OCI-LY7 (cell line): ENCODE measurements at regions not wholly inside any gene's neighbourhood (a gene's known extent, or its start where the extent isn't known, plus 50 kb on each side); places are given as distances from the start of the nearest gene placed in this dataset.

ENCODE experiments used
- BruUV-seq: library from RNA; stranded (reverse); fragments of 400-500 nt; replicated peaks from 2 replicates; lab custom pipeline; 2021; lab: Mats Ljungman, UMichigan
- CTCF ChIA-PET: fragments of 300-600 bp; sonication (Branson Sonifier 250); formaldehyde crosslinking; loops from one replicate; lab custom pipeline; 2022; ENCODE audit warnings: antibody characterized with exemption; ENCODE audit not compliant: unreplicated experiment; lab: Charles Lee
- POLR2A ChIA-PET: fragments of 300-600 bp; sonication (Branson Sonifier 250); formaldehyde crosslinking; loops from one replicate; lab custom pipeline; 2022; ENCODE audit warnings: antibody characterized with exemption; lab: Charles Lee
- DNase-seq: peaks from one replicate; pipeline ENCODE4 v3.0.0-alpha.2; 2015; ENCODE audit warnings: low spot score
- H2AFZ ChIP-seq: fragments of 200-600 bp; sonication (generic), shearing (Covaris generic); 2 replicates; pipeline ENCODE4 v1.6.1; 2014; ENCODE audit warnings: mild to moderate bottlenecking, antibody characterized with exemption, low read length, moderate library complexity
- H3K27ac ChIP-seq: fragments of 200-600 bp; sonication (generic); 2 replicates; pipeline ENCODE4 v1.5.1; 2014; ENCODE audit warnings: mixed run types, low read depth, mild to moderate bottlenecking, moderate library complexity, low read length, inconsistent platforms; ENCODE audit not compliant: poor library complexity, severe bottlenecking
- H3K36me3 ChIP-seq: fragments of 200-600 bp; sonication (generic); 2 replicates; pipeline ENCODE4 v1.6.1; 2014; ENCODE audit warnings: mild to moderate bottlenecking, antibody characterized with exemption, low read length, moderate library complexity, mixed read lengths; ENCODE audit not compliant: insufficient read depth
- H3K4me1 ChIP-seq: fragments of 200-600 bp; sonication (generic); 2 replicates; pipeline ENCODE4 v1.5.1; 2014; ENCODE audit warnings: mild to moderate bottlenecking, low read length; ENCODE audit not compliant: insufficient read depth, poor library complexity, severe bottlenecking
- H3K4me2 ChIP-seq: fragments of 200-600 bp; sonication (generic); 2 replicates; pipeline ENCODE4 v1.6.1; 2014; ENCODE audit warnings: mild to moderate bottlenecking, low read length
- H3K4me3 ChIP-seq: fragments of 200-600 bp; sonication (generic); 2 replicates; pipeline ENCODE4 v1.5.1; 2014; ENCODE audit warnings: mild to moderate bottlenecking, low read depth, low read length; ENCODE audit not compliant: poor library complexity, severe bottlenecking
- H3K79me2 ChIP-seq: fragments of 200-600 bp; sonication (generic); 2 replicates; pipeline ENCODE4 v1.6.1; 2016; ENCODE audit warnings: low read depth, mild to moderate bottlenecking, low read length, moderate library complexity, mixed read lengths; ENCODE audit not compliant: insufficient read depth
- H3K9me2 ChIP-seq: fragments of 200-600 bp; sonication (generic); 2 replicates; pipeline ENCODE4 v1.6.1; 2016; ENCODE audit warnings: mild to moderate bottlenecking, low read length, mixed read lengths; ENCODE audit not compliant: insufficient read depth
- H3K9me3 ChIP-seq: fragments of 200-600 bp; sonication (generic); 2 replicates; pipeline ENCODE4 v1.6.1; 2014; ENCODE audit warnings: mild to moderate bottlenecking, mixed run types, low read length, mixed read lengths
- H4K20me1 ChIP-seq: fragments of 200-600 bp; sonication (generic); 2 replicates; pipeline ENCODE4 v1.6.1; 2014; ENCODE audit warnings: mild to moderate bottlenecking, antibody characterized with exemption, low read length, moderate library complexity, mixed read lengths; ENCODE audit not compliant: insufficient read depth
- CTCF ChIP-seq: fragments of 200-600 bp; sonication (generic); conservative IDR thresholded peaks from 2 replicates; pipeline ENCODE4 v1.5.1; 2014; ENCODE audit warnings: mild to moderate bottlenecking, antibody characterized with exemption, low read length, moderate library complexity, mixed read lengths
- EZH2phosphoT487 ChIP-seq: fragments of 200-600 bp; sonication (generic); IDR thresholded peaks from 2 replicates; pipeline ENCODE4 v1.6.1; 2018; ENCODE audit warnings: low read depth, borderline replicate concordance, mild to moderate bottlenecking, mixed run types, antibody characterized with exemption, low read length, moderate library complexity, mixed read lengths
- intact Hi-C: fragments of 100-400 bp; cut with micrococcal nuclease; formaldehyde crosslinking; loops from one replicate; pipeline ENCODE4 v1.10.0; 2022; ENCODE audit not compliant: unreplicated experiment

GRCh38 chr4:134552063-134552462, 350.5 kb upstream of the PABPC4L start:
- no TSS peak for BruUV-seq
- intact Hi-C loops, result no loop called here
- H3K79me2 ChIP-seq, result no peaks in the 10 kb centered on the region
- no peak for TF ChIP-seq EZH2phosphoT487
- no peak for TF ChIP-seq CTCF
- H3K4me1 ChIP-seq, result no peaks in the 10 kb centered on the region
- ChIA-PET POLR2A (no interaction called here), CTCF (no interaction called here)
- no peak overlapping the region for H2AFZ ChIP-seq
- no peaks in the 10 kb centered on the region for H3K9me2 ChIP-seq
- H3K27ac ChIP-seq, result no peak overlapping the region
- no peak overlapping the region for H3K4me2 ChIP-seq
- no peaks in the 10 kb centered on the region for H3K9me3 ChIP-seq
- H3K4me3 ChIP-seq, result no peak overlapping the region
- H3K36me3 ChIP-seq, result no peaks in the 10 kb centered on the region
- DNase-seq, result no peak
- H4K20me1 ChIP-seq, result no peaks in the 10 kb centered on the region

- no peaks in the 10 kb centered on the region for H3K79me2 ChIP-seq
- H3K9me3 ChIP-seq, result no peaks in the 10 kb centered on the region
- intact Hi-C loops, result no loop called here
- H3K9me2 ChIP-seq, result no peaks in the 10 kb centered on the region
- DNase-seq, result no peak
- H4K20me1 ChIP-seq, result no peaks in the 10 kb centered on the region
- ChIA-PET CTCF (no interaction called here), POLR2A (no interaction called here)
- H2AFZ ChIP-seq, result no peak overlapping the region
- no peak overlapping the region for H3K27ac ChIP-seq
- no TSS peak for BruUV-seq
- TF ChIP-seq CTCF (no peak), EZH2phosphoT487 (no peak)
- H3K4me3 ChIP-seq, result no peak overlapping the region
- no peaks in the 10 kb centered on the region for H3K36me3 ChIP-seq
- H3K4me1 ChIP-seq, result no peaks in the 10 kb centered on the region
- no peak overlapping the region for H3K4me2 ChIP-seq
Measured at GRCh38 chr4:134551348-134551747, 349.8 kb upstream of the PABPC4L start.

- H3K4me1 ChIP-seq, result no peaks in the 10 kb centered on the region
- no peaks in the 10 kb centered on the region for H4K20me1 ChIP-seq
- H3K36me3 ChIP-seq, result no peaks in the 10 kb centered on the region
- no TSS peak for BruUV-seq
- H3K79me2 ChIP-seq, result no peaks in the 10 kb centered on the region
- TF ChIP-seq EZH2phosphoT487, result no peak
- no peak for TF ChIP-seq CTCF
- H2AFZ ChIP-seq, result no peak overlapping the region
- H3K4me2 ChIP-seq, result no peak overlapping the region
- ChIA-PET CTCF (no interaction called here), POLR2A (interaction anchor here (0.7 kb wide), 1 partner anchor 561 kb away, joined by 3 read pairs; no protein-coding TSS in a partner anchor)
- no peak overlapping the region for H3K4me3 ChIP-seq
- H3K27ac ChIP-seq, result no peak overlapping the region
- intact Hi-C loops, result no loop called here
- DNase-seq, result no peak
- no peaks in the 10 kb centered on the region for H3K9me2 ChIP-seq
- H3K9me3 ChIP-seq, result no peaks in the 10 kb centered on the region
Measured at GRCh38 chr4:134548052-134548628, 346.6 kb upstream of the PABPC4L start.
